Brain microvascular endothelial cell (primary cell): ENCODE measurements at regions not wholly inside any gene's neighbourhood (a gene's known extent, or its start where the extent isn't known, plus 50 kb on each side); places are given as distances from the start of the nearest gene placed in this dataset.

Source experiments
- DNase-seq: peaks from one replicate; pipeline ENCODE4 v3.0.0-alpha.2; 2020
- H3K27ac ChIP-seq: fragments of 250-450 bp; sonication (Bioruptor Pico); 2 replicates; pipeline ENCODE4 v1.5.1; 2020; ENCODE audit warnings: mild to moderate bottlenecking, moderate library complexity
- H3K27me3 ChIP-seq: fragments of 250-450 bp; sonication (Bioruptor Pico); replicated peaks from 2 replicates; pipeline ENCODE4 v1.5.1; 2020; ENCODE audit warnings: mild to moderate bottlenecking
- H3K36me3 ChIP-seq: fragments of 250-450 bp; sonication (Bioruptor Pico); replicated peaks from 2 replicates; pipeline ENCODE4 v1.5.1; 2020; ENCODE audit warnings: mild to moderate bottlenecking
- H3K4me3 ChIP-seq: 2 replicates; pipeline ENCODE4 v1.5.1; 2011; ENCODE audit warnings: low read depth, mild to moderate bottlenecking, control low read depth, low read length, moderate library complexity
- in situ Hi-C: cut with HindIII; loops from 2 replicates; pipeline ENCODE4 v1.10.0; 2017; ENCODE audit warnings: low sequenced_read_pairs, low pct_ligation_motif_present
- TF ChIP-seq, protein P1 (sequence below): IDR thresholded peaks from 2 replicates; pipeline ENCODE4 v1.5.1; 2011; ENCODE audit warnings: low read depth, mild to moderate bottlenecking, moderate library complexity, low read length, control low read depth, inconsistent platforms; ENCODE audit errors: missing control alignments

DNA sequence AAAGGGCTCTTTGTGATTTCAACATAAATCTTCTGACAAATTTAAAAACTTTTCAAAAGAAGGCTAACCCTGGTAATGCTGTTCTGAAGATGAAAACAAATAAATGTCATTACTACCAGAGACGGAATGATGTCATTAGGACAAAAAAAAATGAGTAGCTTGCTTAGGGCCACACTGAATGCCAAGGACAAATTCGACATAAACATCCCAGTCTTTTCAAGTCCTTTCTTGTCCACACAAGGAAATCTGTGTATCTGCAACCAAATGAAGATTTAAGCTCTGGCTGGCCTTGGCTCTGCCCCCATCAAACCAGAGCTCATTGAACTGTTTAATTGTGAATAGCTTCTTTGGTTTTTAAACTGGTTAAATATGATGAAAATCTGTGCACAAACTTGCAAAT, 592.7 kb downstream of the TLE1 start:
- in situ Hi-C loops: no loop called here
- no peak overlapping the region for H3K27ac ChIP-seq
- H3K27me3 ChIP-seq: no peaks in the 10 kb centered on the region
- no peaks in the 10 kb centered on the region for H3K36me3 ChIP-seq
- DNase-seq: no peak
- no peak overlapping the region for H3K4me3 ChIP-seq
- TF ChIP-seq, protein P1, sequence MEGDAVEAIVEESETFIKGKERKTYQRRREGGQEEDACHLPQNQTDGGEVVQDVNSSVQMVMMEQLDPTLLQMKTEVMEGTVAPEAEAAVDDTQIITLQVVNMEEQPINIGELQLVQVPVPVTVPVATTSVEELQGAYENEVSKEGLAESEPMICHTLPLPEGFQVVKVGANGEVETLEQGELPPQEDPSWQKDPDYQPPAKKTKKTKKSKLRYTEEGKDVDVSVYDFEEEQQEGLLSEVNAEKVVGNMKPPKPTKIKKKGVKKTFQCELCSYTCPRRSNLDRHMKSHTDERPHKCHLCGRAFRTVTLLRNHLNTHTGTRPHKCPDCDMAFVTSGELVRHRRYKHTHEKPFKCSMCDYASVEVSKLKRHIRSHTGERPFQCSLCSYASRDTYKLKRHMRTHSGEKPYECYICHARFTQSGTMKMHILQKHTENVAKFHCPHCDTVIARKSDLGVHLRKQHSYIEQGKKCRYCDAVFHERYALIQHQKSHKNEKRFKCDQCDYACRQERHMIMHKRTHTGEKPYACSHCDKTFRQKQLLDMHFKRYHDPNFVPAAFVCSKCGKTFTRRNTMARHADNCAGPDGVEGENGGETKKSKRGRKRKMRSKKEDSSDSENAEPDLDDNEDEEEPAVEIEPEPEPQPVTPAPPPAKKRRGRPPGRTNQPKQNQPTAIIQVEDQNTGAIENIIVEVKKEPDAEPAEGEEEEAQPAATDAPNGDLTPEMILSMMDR: no peak

DNA sequence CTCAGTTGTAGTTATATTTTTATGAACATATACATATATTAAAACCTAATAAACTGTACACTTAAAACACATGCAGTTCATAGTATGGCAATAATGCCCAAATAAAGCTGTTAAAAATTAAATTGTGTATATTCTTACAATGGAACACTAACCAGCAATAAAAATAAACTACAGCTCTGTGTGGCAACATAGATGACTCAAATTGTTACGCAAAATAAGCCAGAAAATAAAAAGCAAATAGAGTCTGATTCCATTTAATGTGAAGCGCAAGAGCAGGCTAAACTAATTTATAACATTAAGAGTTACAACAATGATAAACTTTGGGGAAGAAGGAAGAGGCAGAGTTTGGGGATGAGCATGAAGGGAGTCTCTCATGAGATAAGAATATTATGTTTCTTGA, 597.3 kb downstream of the TLE1 start:
- no peaks in the 10 kb centered on the region for H3K36me3 ChIP-seq
- H3K4me3 ChIP-seq: no peak overlapping the region
- no peak overlapping the region for H3K27ac ChIP-seq
- in situ Hi-C loops: no loop called here
- no peak for DNase-seq
- H3K27me3 ChIP-seq: no peaks in the 10 kb centered on the region
- TF ChIP-seq, protein P1: no peak

DNA sequence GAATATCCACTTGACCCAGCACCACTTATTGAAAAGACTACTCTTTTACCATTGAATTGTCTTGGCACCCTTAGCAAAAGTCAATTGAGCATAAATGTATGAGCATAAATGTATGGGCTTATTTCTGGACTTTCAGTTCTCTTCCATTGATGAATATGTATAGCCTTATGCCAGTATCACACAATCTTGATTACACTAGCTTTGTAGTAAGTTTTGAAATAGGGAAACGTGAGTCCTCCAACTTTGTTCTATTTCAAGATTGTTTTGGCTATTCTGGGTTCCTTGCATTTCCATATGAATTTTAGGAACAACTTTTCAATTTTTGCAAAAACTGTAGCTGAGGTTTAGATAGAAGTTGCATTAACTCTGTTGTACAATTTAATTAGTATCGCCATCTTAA, 601.0 kb downstream of the TLE1 start:
- Histone ChIP-seq H3K36me3 (no peaks in the 10 kb centered on the region), H3K27me3 (no peaks in the 10 kb centered on the region), H3K27ac (no peak overlapping the region), H3K4me3 (no peak overlapping the region)
- in situ Hi-C loops: no loop called here
- TF ChIP-seq, protein P1: no peak
- DNase-seq: no peak

DNA sequence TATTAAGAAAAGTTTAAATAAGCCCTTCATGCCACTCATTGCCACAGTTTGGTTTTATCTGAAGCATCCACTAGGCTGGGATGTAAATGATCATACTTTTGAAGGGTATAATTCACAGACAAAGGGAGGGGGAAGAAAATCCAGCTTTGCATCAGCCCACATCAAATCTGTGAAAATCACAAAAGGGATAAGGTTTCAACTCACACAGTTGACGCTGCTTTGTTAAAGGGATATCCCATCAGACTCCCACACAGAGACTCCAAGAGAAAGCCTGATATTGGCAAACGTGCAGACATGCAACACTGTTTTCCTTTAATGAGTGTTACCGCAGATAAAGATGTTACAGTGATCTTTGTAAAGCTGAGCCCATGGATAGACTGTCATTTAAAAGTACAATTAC, 602.9 kb downstream of the TLE1 start:
- DNase-seq: no peak
- H3K27me3 ChIP-seq: no peaks in the 10 kb centered on the region
- TF ChIP-seq, protein P1: no peak
- no peak overlapping the region for H3K4me3 ChIP-seq
- no peaks in the 10 kb centered on the region for H3K36me3 ChIP-seq
- no peak overlapping the region for H3K27ac ChIP-seq
- in situ Hi-C loops: no loop called here

DNA sequence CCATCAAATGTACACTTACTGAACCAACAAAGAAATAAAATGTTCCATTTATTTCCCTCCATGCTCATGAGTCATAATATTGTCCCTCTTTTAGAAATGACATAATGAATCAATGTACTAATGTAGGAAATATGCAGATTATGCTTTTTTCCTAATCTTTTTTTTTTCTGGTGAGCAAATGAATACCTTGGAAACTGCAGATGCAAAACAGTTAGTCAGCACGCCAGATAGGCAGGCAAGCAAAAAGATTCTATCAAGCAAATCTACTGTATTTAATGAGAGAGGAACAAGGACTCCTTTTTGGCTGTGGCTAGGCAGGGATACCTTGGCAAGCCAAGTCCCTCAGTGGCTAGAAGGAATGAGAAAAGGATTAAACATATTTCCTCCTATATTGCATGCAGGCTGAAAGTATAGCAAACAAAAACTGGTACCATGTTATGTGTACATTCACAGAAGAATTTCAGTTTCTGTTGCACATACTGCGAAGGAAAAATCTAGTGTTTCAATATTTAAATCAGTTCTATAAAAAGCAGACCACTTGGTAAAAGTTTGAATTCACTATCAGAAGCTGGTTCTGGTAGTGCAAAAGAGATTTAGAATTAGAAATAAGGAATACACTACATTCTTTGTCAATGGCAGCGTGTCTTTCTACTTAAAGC, 605.4 kb downstream of the TLE1 start:
- TF ChIP-seq, protein P1: no peak
- H3K36me3 ChIP-seq: no peaks in the 10 kb centered on the region
- no peak overlapping the region for H3K4me3 ChIP-seq
- in situ Hi-C loops: no loop called here
- H3K27ac ChIP-seq: no peak overlapping the region
- DNase-seq: peak; percentile 68
- no peaks in the 10 kb centered on the region for H3K27me3 ChIP-seq

DNA sequence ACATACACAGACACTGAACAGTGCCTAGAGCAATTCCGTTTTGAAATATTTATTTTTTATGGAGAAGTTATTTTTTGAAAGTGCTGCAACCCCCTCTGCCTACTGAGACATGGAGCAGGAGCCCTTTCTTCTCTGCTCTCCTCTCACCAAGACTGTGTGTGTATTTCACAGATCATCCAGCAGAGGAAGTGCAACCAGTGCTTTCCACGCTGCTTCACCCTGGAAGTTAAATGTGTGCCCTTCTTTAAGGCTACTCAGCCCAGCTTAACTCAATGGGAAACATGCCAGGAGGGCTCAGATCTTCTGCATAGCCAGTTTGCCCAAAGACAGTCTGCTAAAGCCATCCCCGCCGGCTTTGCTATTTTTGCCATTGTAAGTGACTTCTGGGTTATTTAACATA, 606.3 kb downstream of the TLE1 start:
- TF ChIP-seq, protein P1: peak; percentile 66
- no peak overlapping the region for H3K4me3 ChIP-seq
- H3K27me3 ChIP-seq: no peaks in the 10 kb centered on the region
- in situ Hi-C loops: no loop called here
- no peaks in the 10 kb centered on the region for H3K36me3 ChIP-seq
- peak; percentile 43 for DNase-seq
- H3K27ac ChIP-seq: no peak overlapping the region
